GM18873 (cell line): ENCODE measurements at regions not wholly inside any gene's neighbourhood (a gene's known extent, or its start where the extent isn't known, plus 50 kb on each side); places are given as distances from the start of the nearest gene placed in this dataset.

Experiments
- ATAC-seq: cut with Tn5 transposase; IDR thresholded peaks from one replicate; pipeline ENCODE4 v1.9.1; 2021; ENCODE audit warnings: mild to moderate bottlenecking, moderate library complexity, moderate number of reproducible peaks; ENCODE audit not compliant: unreplicated experiment, low FRiP score

- ATAC-seq, result no peak
These were observed 168.8 kb upstream of the ST8SIA2 start for GRCh38 chr15:92224843-92225242.

- no peak for ATAC-seq
These were observed 167.6 kb upstream of the ST8SIA2 start for GRCh38 chr15:92226020-92226612.

DNA sequence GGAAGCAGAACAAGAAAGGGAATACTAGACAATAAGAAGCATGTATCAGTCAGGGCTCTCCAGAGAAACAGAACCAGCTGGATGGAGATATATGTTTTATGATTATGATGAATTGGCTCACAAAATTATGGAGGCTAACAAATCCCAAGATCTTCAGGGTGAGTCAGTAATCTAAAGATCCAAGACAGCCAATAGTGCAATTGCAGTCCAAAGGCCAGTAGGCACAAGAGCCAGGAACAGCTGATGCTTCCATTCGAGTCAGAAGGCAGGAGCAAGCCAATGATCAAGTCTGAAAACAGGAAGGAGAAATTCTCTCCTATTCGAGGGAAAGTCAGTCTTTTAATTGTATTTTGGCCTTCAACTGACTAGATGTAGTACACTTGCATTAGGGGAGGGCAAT, 164.9 kb upstream of the ST8SIA2 start:
- ATAC-seq, result no peak

DNA sequence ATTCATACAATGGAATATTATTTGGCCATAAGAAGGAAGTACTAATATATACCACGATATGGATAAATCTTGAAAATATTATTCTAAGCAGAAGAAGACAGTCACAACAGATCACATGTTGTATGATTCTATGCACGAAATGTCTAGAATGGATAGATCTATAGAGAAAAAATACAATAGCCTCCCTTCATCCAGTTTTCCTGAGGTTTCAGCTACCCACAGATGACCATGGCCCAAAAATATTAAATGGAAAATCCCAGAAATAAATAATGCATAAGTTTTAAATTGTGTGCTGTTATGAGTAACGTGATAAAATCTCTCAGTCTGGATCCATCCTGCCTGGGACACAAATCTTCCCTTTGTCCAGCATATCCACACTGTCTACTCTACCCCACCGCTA, 162.2 kb upstream of the ST8SIA2 start:
- ATAC-seq, result no peak

DNA sequence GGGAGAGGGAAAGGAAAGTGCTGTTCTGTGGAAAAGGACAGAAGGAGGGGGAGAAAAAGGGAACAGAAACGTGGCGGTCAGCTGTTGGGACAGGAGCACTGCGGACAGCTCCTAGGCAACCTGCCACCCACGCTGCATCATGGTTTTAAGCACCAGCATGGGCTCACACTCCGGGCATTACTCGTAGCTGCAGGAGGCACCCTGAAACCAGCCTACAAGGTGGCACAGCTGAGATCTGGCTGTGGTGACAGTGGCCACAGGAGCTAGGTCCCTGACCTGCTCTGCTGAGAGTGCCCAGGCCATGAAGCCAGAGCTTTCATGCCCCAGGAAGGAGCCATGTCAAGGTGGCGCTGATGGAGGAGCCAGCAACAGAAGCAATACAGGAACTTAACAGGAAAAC, 161.4 kb upstream of the ST8SIA2 start:
- no peak for ATAC-seq

DNA sequence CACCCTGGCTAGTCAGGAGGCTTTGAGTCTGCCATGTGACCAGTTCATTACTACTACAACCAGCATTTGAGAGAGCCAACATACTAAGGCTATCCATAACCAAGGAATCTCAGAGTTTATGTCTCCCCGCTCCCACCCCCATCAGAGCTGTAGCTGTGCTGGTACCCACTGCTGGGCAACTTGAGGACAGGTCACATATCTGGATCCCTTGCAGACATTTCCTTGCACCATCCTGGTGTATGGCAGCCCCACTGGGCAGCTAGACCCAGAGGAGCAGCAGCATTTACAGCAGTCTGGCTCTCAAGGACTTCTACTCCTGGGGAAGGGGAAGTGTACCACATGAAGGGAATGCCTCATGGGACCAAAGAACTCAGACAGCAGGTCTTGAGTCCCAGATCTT, 160.8 kb upstream of the ST8SIA2 start:
- no peak for ATAC-seq

DNA sequence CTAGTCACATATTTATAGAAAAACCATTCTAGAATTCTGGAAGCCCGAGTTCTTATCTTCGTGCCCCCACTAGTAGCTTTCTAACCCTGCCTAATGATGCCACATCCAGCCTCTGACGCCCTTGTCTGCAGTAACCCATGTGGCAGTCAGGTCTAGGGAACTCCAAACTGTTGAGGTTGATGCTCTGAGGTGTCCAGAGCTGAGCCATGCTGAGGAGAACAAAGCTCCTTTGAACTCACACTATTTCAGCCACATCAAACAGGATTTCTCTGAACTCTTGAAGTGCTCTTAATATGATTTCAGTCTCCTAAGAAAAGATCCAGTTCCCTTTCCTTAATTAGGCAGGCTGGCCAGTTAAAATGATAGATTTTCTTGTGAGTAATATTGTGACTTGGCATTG, 150.5 kb upstream of the ST8SIA2 start:
- ATAC-seq, result no peak

- ATAC-seq, result no peak
These were observed 149.0 kb upstream of the ST8SIA2 start for GRCh38 chr15:92244703-92245102.

- no peak for ATAC-seq
These were observed 145.9 kb upstream of the ST8SIA2 start for GRCh38 chr15:92247649-92248242.

DNA sequence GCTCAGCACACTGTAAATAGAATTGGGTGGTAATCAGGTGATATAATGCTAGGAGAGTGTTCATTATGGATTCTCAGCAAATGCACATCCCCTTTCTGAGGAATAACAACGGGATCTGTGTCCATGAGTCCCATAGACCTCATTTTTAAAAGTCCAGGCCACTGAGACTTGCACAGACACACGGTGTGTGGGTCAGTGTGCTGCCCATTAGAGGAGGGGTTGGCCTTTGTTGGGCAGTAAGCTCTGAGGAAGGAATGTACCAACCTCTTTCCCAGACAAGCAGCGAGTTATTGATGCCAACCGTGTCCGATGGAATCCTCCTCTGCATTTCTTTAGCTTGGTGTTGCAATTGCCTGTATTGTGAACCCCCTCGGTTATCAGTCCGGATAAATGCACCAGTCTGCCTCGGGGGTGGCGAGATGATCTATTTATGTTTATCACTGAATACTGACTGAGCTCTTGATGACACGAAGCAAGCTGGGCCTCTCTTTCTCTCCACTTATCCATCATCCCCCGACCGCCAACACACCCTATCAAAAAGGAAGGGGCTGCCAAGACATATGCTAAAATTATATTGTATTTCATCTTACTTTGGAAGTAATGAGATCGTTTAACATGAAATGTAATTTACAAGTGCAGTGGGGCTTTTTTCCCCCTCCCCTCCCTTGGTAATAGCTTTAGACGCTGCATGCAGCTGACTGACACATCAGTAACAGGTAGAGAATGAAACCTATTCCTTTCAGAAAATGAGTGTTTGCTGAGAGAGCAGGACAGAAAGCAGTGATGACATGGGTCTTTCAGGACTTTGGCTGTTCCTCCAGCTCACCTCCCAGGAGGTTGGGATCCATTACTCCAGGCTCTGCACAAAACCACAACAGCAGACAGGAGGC, 126.6 kb upstream of the ST8SIA2 start:
- ATAC-seq, result no peak

DNA sequence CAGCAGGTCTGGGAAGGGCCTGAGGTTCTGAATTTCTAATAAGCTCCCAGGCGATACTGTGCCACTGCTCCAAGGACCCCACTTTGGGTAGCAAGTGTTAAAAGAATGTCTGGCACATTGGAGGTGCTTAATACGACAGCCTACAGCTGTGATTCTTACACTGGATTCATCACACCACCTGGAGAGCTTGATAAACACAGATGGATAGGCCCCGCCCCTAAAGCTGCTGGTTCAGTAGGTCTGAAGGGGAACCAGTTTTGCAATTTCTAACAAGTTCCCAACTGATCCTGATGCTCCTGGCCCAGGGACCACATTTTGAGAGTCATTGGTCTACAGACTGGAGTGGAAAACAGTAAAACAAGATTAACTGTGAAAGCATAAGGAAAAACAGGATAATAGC, 124.8 kb upstream of the ST8SIA2 start:
- ATAC-seq, result no peak

- ATAC-seq, result no peak
These were observed 122.5 kb upstream of the ST8SIA2 start for GRCh38 chr15:92271179-92271578.

GRCh38 chr15:92272106-92272505, 121.6 kb upstream of the ST8SIA2 start:
- ATAC-seq, result no peak

DNA sequence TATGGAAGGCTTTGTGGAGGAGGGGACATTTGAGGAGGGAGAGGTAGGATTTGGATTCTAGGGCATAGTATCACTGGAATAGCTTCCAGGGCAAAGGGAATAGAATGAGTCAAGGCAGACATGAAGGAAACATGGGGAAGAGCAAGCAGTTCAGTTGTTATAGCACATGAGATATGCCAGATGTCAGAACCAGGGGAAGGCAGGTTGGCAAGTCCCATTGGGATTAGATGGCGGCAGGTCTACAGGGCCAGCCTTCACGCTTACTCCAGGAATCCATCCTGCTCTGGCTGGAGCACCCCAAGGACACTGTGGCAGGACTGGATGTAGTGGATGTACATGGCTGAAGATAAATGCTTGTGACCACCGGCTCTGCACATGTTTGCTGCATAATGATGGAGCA, 120.4 kb upstream of the ST8SIA2 start:
- no peak for ATAC-seq

GRCh38 chr15:92273723-92274122, 120.0 kb upstream of the ST8SIA2 start:
- ATAC-seq, result no peak

GRCh38 chr15:92277776-92278175, 115.9 kb upstream of the ST8SIA2 start:
- ATAC-seq, result no peak

DNA sequence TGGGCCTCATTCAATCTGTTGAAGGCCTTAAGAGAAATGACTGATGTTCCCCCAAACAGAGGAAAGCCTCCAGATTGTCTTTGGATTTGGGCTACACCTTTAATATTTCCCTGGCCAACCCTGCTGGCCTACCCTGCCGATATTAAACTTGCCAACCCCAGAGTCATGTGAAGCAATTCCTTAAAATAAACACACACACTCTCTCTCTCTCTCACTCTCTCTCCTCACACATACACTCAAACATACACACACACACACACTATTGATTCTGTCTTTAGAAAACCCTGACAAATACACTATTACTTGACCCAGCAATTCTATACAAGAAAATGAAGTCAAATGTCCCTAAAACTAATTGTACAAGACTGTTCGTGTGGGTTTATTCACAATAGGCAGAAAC, 109.9 kb upstream of the ST8SIA2 start:
- no peak for ATAC-seq

GRCh38 chr15:92288755-92289154, 104.9 kb upstream of the ST8SIA2 start:
- peak; percentile 74 for ATAC-seq

- ATAC-seq, result no peak
These were observed 103.9 kb upstream of the ST8SIA2 start for GRCh38 chr15:92289733-92290132.

DNA sequence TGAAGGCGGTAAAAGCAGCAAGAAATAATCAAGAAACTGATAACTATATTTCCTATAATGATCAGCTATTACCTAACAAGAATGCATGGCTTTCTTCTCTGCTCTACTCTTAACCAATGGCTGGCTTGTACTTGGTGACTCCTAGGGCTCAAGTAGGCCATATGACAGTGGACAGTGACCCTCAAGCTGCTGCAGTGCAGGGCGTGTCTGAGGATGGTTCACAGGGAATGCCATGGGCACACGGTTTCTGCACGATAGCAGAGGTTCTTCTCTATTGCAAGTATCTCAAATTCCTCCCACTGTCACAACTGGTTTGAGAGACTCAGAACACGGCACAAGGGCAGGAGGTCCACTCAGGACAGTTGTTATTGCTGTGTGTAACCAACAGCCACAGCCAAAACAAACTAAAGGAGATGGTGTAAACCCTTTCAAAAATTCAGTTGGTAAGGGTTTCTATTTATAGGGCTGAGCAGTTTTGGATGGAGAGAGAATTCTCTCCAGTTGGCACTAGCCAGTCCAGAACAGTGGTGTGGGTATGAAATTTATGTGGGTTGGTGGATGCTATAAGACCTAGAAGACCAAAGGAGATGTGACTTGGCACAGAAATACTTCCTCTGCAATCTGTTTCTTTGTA, 103.2 kb upstream of the ST8SIA2 start:
- no peak for ATAC-seq

GRCh38 chr15:92291900-92292299, 101.8 kb upstream of the ST8SIA2 start:
- no peak for ATAC-seq
